Suprapubic skin (tissue), 4 donors: ENCODE measurements at regions not wholly inside any gene's neighbourhood (a gene's known extent, or its start where the extent isn't known, plus 50 kb on each side); places are given as distances from the start of the nearest gene placed in this dataset.

Experiments
- POLR2A ChIP-seq, 2 donors: fragments of 450-650 bp; IDR thresholded peaks; one replicate each; pipeline ENCODE4 v1.6.1; 2017; ENCODE audit warnings: antibody characterized with exemption in 2 of 2, mild to moderate bottlenecking in 2 of 2, moderate library complexity in 2 of 2
- POLR2AphosphoS5 ChIP-seq, 3 donors: sonication (generic); formaldehyde crosslinking; IDR thresholded peaks; one replicate each; pipeline ENCODE4 v1.6.1; 2017; ENCODE audit warnings: antibody characterized with exemption in 3 of 3
- TF ChIP-seq, protein P1 (sequence below), 2 donors: fragments of 200-600 bp in 1 of 2; fragments of 450-650 bp in 1 of 2; sonication (generic) in 1 of 2; IDR thresholded peaks; one replicate each; pipeline ENCODE4 v1.5.1; 2016 to 2019; ENCODE audit warnings: antibody characterized with exemption in 2 of 2, mild to moderate bottlenecking in 1 of 2, moderate library complexity in 1 of 2

DNA sequence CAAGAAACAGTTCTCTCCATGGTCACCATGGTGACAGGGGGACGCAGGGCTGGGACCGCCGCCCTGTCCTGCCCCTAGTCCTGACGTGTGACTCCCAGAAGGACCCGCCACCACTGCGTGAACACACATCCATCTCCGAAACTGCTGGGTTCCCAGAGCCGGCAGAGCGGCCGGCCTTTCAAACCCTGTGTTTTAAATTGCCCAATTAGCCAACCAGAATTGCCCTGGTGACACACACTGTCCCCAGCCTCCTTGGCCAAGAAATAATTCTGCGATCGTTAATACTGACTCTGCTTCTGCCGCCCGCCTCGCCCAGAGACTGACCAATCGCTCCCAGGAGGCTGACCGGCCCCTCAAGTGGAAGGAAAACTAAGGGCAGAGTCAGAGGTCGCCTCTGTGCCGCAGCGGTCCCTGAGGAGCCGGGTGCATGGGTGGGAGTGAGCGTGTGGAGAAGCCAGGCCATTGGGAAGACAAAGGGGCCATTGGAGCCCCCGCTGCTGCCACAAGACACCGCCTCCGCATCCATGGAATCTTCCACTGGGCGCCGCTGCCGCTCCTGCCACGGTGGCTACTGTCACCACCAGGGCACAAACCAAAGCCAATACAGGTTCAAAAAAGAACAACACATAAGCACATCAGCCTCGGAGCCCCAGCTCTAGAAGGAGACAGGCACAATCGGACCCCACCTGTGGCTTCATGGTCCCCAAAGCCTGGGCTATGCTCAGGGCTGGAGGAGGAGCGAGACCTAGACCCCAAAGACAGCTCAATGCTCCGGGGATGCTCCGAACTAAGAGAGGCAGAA, 273.2 kb downstream of the NPHP4 start:
- TF ChIP-seq, protein P1, sequence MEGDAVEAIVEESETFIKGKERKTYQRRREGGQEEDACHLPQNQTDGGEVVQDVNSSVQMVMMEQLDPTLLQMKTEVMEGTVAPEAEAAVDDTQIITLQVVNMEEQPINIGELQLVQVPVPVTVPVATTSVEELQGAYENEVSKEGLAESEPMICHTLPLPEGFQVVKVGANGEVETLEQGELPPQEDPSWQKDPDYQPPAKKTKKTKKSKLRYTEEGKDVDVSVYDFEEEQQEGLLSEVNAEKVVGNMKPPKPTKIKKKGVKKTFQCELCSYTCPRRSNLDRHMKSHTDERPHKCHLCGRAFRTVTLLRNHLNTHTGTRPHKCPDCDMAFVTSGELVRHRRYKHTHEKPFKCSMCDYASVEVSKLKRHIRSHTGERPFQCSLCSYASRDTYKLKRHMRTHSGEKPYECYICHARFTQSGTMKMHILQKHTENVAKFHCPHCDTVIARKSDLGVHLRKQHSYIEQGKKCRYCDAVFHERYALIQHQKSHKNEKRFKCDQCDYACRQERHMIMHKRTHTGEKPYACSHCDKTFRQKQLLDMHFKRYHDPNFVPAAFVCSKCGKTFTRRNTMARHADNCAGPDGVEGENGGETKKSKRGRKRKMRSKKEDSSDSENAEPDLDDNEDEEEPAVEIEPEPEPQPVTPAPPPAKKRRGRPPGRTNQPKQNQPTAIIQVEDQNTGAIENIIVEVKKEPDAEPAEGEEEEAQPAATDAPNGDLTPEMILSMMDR (IDR thresholded peaks at IDR 0.05), result no peak
- no peak for TF ChIP-seq POLR2A (IDR thresholded peaks at IDR 0.05)
- no peak for TF ChIP-seq POLR2AphosphoS5 (IDR thresholded peaks at IDR 0.05)
